ENCODE measurements at regions not wholly inside any gene's neighbourhood (a gene's known extent, or its start where the extent isn't known, plus 50 kb on each side); places are given as distances from the start of the nearest gene placed in this dataset.

DNA sequence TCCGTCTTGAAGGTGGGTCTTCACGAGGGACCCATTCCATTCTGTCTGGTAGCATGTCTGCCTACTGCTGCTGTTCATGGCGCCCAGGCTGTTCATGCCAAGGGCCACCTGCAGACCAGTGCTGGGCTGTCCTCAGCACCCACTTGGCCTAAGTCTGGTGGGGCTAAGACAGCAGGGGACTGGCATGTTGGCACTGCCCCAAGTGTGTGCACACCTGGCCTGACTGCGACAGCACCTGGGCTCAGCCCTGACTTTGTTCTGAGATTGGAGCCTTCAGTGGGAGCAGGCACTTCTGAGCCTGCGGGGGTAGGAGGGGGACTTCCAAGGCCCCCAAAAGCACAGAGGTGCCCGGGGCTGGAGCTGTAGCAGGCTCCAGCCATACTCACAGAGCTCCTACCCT is 250.8 kb upstream of the EDNRB start:
- no peak for TF ChIP-seq EZH2phosphoT487 (IDR thresholded peaks at IDR 0.05; ENCODE audit: borderline replicate concordance)
- TF ChIP-seq, protein P1, sequence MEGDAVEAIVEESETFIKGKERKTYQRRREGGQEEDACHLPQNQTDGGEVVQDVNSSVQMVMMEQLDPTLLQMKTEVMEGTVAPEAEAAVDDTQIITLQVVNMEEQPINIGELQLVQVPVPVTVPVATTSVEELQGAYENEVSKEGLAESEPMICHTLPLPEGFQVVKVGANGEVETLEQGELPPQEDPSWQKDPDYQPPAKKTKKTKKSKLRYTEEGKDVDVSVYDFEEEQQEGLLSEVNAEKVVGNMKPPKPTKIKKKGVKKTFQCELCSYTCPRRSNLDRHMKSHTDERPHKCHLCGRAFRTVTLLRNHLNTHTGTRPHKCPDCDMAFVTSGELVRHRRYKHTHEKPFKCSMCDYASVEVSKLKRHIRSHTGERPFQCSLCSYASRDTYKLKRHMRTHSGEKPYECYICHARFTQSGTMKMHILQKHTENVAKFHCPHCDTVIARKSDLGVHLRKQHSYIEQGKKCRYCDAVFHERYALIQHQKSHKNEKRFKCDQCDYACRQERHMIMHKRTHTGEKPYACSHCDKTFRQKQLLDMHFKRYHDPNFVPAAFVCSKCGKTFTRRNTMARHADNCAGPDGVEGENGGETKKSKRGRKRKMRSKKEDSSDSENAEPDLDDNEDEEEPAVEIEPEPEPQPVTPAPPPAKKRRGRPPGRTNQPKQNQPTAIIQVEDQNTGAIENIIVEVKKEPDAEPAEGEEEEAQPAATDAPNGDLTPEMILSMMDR (conservative IDR thresholded peaks at IDR 0.05; ENCODE audit: low read length), result no peak

Data from Loucy (cell line).